Caco-2 (cell line): ENCODE measurements at regions not wholly inside any gene's neighbourhood (a gene's known extent, or its start where the extent isn't known, plus 50 kb on each side); places are given as distances from the start of the nearest gene placed in this dataset.
A peak's percentile ranks its signal among the peaks of the same experiment; 100 is the strongest.
"Not testable (repeated sequence)": the region's sequence is repeated elsewhere in the genome, so short reads cannot be mapped to it uniquely, and the experiment has no call there.

ENCODE experiments used
- BruUV-seq: library from RNA; stranded (reverse); fragments of 400-500 nt; replicated peaks from 2 replicates; lab custom pipeline; 2021; lab: Mats Ljungman, UMichigan
- CTCF ChIA-PET: fragments of 300-600 bp; sonication (Branson Sonifier 250); formaldehyde crosslinking; loops from one replicate; lab custom pipeline; 2022; ENCODE audit warnings: antibody characterized with exemption; lab: Charles Lee
- POLR2A ChIA-PET: fragments of 300-600 bp; sonication (Branson Sonifier 250); formaldehyde crosslinking; loops from one replicate; lab custom pipeline; 2022; ENCODE audit warnings: antibody characterized with exemption; lab: Charles Lee
- DNase-seq, 2 experiments: peaks; one replicate each; pipeline versions ENCODE4 v3.0.0 to v3.0.0-alpha.2; 2020 to 2022
- H3K27me3 ChIP-seq: replicated peaks from 2 replicates; pipeline ENCODE4 v1.6.0; 2011; ENCODE audit warnings: low read length; ENCODE audit not compliant: control insufficient read depth, insufficient read depth
- H3K36me3 ChIP-seq: 2 replicates; pipeline ENCODE4 v1.5.1; 2011; ENCODE audit warnings: low read length; ENCODE audit not compliant: control insufficient read depth, insufficient read depth
- H3K4me1 ChIP-seq: fragments of 250-450 bp; sonication (Bioruptor Pico); 2 replicates; pipeline ENCODE4 v1.5.1; 2020; ENCODE audit warnings: mild to moderate bottlenecking
- H3K4me3 ChIP-seq: 2 replicates; pipeline ENCODE4 v1.5.1; 2011; ENCODE audit warnings: low read depth, mild to moderate bottlenecking, control low read depth, low read length
- H3K9me3 ChIP-seq: fragments of 250-450 bp; sonication (Bioruptor Pico); 2 replicates; pipeline ENCODE4 v1.5.1; 2020; ENCODE audit warnings: mild to moderate bottlenecking, moderate library complexity
- H3K27ac Mint-ChIP-seq: one replicate; pipeline ENCODE4 v1.8.0; 2022; ENCODE audit warnings: mixed read lengths; ENCODE audit not compliant: unreplicated experiment
- H3K27me3 Mint-ChIP-seq: one replicate; pipeline ENCODE4 v1.8.0; 2022; ENCODE audit warnings: mixed read lengths; ENCODE audit not compliant: insufficient read depth, unreplicated experiment
- H3K36me3 Mint-ChIP-seq: one replicate; pipeline ENCODE4 v1.8.0; 2022; ENCODE audit warnings: mild to moderate bottlenecking, mixed read lengths; ENCODE audit not compliant: insufficient read depth, unreplicated experiment
- H3K4me1 Mint-ChIP-seq: one replicate; pipeline ENCODE4 v1.8.0; 2022; ENCODE audit warnings: low read depth, mixed read lengths; ENCODE audit not compliant: unreplicated experiment
- H3K4me3 Mint-ChIP-seq: one replicate; pipeline ENCODE4 v1.8.0; 2022; ENCODE audit warnings: mild to moderate bottlenecking, moderate library complexity, mixed read lengths; ENCODE audit not compliant: unreplicated experiment
- H3K9me3 Mint-ChIP-seq: one replicate; pipeline ENCODE4 v1.8.0; 2022; ENCODE audit warnings: mixed read lengths; ENCODE audit not compliant: unreplicated experiment
- CTCF ChIP-seq, 2 experiments: fragments of 200-600 bp in 1 of 2; IDR thresholded peaks; 1 replicate in 1 of 2; 2 replicates in 1 of 2; pipeline versions ENCODE4 v1.5.1 to v1.8.0; 2011 to 2022; ENCODE audit warnings: antibody characterized with exemption in 1 of 2, control low read depth in 1 of 2, inconsistent platforms in 1 of 2, low read depth in 1 of 2, low read length in 1 of 2, mild to moderate bottlenecking in 1 of 2, moderate library complexity in 1 of 2; ENCODE audit not compliant: insufficient read depth in 1 of 2, severe bottlenecking in 1 of 2, unreplicated experiment in 1 of 2
- intact Hi-C: fragments of 100-400 bp; cut with micrococcal nuclease; formaldehyde crosslinking; loops from one replicate; pipeline ENCODE4 v1.10.0; 2022; ENCODE audit not compliant: unreplicated experiment

- H3K36me3 Mint-ChIP-seq: no peaks in the 10 kb centered on the region
- H3K36me3 ChIP-seq: no peaks in the 10 kb centered on the region
- no peaks in the 10 kb centered on the region for H3K9me3 Mint-ChIP-seq
- peaks cover 7% of the 10 kb centered on the region for H3K4me1 Mint-ChIP-seq
- no peak overlapping the region for H3K4me3 ChIP-seq
- no peaks in the 10 kb centered on the region for H3K27me3 ChIP-seq
- no peak overlapping the region for H3K27ac Mint-ChIP-seq
- CTCF ChIA-PET: no interaction called here
- H3K27me3 Mint-ChIP-seq: no peaks in the 10 kb centered on the region
- H3K4me3 Mint-ChIP-seq: no peak overlapping the region
- no peak for TF ChIP-seq CTCF (IDR thresholded peaks at IDR 0.05; ENCODE audit: insufficient read depth in 1 of 2, low read depth in 1 of 2, low read length in 1 of 2, severe bottlenecking in 1 of 2, unreplicated experiment in 1 of 2)
- intact Hi-C loops: no loop called here
- BruUV-seq: no TSS peak
- no peak for DNase-seq
- H3K4me1 ChIP-seq: no peaks in the 10 kb centered on the region
- H3K9me3 ChIP-seq: no peaks in the 10 kb centered on the region
- POLR2A ChIA-PET: no interaction called here
These were observed 110.4 kb upstream of the XIST start for GRCh38 chrX:73962948-73963347.

DNA sequence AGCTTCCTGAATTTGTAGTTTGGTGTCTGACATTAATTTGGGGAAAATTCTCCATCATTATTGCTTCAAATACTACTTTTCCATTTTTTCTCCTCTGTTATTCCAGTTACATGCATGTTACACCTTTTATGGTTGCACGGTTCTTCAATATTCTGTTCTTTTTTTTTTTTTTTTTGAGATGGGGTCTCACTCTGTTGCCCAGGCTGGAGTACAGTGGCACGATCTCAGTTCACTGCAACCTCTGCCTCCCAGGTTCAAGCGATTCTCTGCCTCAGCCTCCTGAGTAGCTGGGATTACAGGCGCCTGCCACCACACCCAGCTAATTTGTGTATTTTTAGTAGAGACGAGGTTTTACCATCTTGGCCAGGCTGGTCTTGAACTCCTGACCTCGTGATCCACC is 109.4 kb upstream of the XIST start:
- H3K27ac Mint-ChIP-seq, DNase-seq, H3K27me3 ChIP-seq, H3K9me3 ChIP-seq, H3K4me3 ChIP-seq, H3K4me3 Mint-ChIP-seq, H3K36me3 Mint-ChIP-seq, BruUV-seq, H3K4me1 Mint-ChIP-seq, intact Hi-C loops, H3K27me3 Mint-ChIP-seq, H3K9me3 Mint-ChIP-seq, H3K36me3 ChIP-seq, CTCF ChIA-PET, H3K4me1 ChIP-seq, POLR2A ChIA-PET: not testable (repeated sequence)

DNA sequence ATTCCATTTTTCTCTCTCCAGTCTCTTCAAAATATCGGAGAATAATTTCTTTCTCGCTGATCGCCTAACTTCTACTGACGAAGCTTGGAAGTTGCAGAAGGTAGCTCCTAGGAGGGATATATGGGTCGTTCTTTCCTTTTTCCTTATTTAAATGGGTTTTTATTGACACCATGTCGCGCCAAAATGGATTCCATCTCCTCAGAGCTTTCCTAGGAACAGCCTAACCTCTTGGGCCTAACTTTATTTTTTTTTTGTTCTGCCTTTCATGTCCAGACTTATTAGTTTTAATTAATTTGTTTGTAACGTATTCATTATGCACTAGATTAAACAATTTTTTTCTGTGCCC is 92.0 kb upstream of the XIST start:
- H3K27me3 Mint-ChIP-seq: no peaks in the 10 kb centered on the region
- no peak for TF ChIP-seq CTCF (IDR thresholded peaks at IDR 0.05; ENCODE audit: insufficient read depth in 1 of 2, low read depth in 1 of 2, low read length in 1 of 2, severe bottlenecking in 1 of 2, unreplicated experiment in 1 of 2)
- no peaks in the 10 kb centered on the region for H3K9me3 ChIP-seq
- ChIA-PET CTCF (no interaction called here), POLR2A (no interaction called here)
- peak overlapping the region; percentile 97 for H3K27ac Mint-ChIP-seq
- intact Hi-C loops: loop anchor here (5.0 kb wide), 1 partner anchor 87 kb away; no protein-coding TSS in a partner anchor
- H3K4me3 ChIP-seq: peak overlapping the region; percentile 63
- TSS peak; percentile 59 for BruUV-seq
- peak overlapping the region; percentile 86 for H3K4me3 Mint-ChIP-seq
- H3K27me3 ChIP-seq: no peaks in the 10 kb centered on the region
- H3K4me1 Mint-ChIP-seq: no peaks in the 10 kb centered on the region
- H3K9me3 Mint-ChIP-seq: no peaks in the 10 kb centered on the region
- DNase-seq: no peak
- H3K36me3 Mint-ChIP-seq: peaks cover 14% of the 10 kb centered on the region
- 0 out of 2 replicates have a peak, but pooled peaks cover 4% of the 10 kb centered on the region for H3K4me1 ChIP-seq
- H3K36me3 ChIP-seq: no peaks in the 10 kb centered on the region
